ENCODE measurements at regions not wholly inside any gene's neighbourhood (a gene's known extent, or its start where the extent isn't known, plus 50 kb on each side); places are given as distances from the start of the nearest gene placed in this dataset.

DNA sequence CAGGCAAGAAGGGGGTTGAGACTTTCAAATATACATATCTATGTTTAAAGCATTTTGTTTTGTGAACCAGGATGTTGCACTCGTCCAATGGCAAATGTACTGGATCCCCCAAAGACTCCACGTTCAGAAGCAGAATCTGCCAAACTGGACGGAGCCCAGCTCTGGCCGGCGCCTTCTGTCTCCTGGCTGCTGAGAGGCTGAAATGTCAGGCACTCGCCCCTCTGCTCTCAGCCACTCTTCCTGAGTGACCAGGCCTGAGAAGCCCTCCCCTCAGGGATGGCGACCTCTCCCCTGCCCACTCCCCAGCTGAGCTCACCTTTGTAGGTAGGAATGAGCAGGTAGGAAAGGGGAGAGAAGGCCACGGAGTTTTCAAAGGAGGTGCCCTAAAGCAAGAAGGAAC, 187.5 kb upstream of the FOXF1 start:
- Histone ChIP-seq H3K36me3 (ENCODE audit: control insufficient read depth in 2 of 2, extremely low read depth in 1 of 2, insufficient read depth in 2 of 2, low read length in 2 of 2) (no peaks in the 10 kb centered on the region), H3K4me1 (ENCODE audit: control insufficient read depth, extremely low read depth, insufficient read depth, low read length) (no peaks in the 10 kb centered on the region), H3K9me1 (ENCODE audit: control insufficient read depth, extremely low read depth, insufficient read depth, low read length) (no peaks in the 10 kb centered on the region), H3K4me3 (ENCODE audit: control insufficient read depth in 2 of 3, extremely low read depth in 1 of 3, insufficient read depth in 2 of 3, low read depth in 1 of 3, low read length in 3 of 3) (no peak overlapping the region), H3K79me2 (ENCODE audit: control insufficient read depth, insufficient read depth, low read length) (no peaks in the 10 kb centered on the region), H2AFZ (ENCODE audit: control insufficient read depth, low read length) (no peak overlapping the region), H3K27ac (ENCODE audit: control insufficient read depth, insufficient read depth, low read length) (no peak overlapping the region), H3K9me3 (ENCODE audit: control insufficient read depth, low read depth, low read length) (peaks cover 2% of the 10 kb centered on the region), H4K20me1 (ENCODE audit: control insufficient read depth, extremely low read depth, insufficient read depth, low read length) (no peaks in the 10 kb centered on the region), H3K9ac (ENCODE audit: control insufficient read depth, extremely low read depth, insufficient read depth, low read length) (no peak overlapping the region), H3K4me2 (ENCODE audit: control insufficient read depth, extremely low read depth, insufficient read depth, low read depth, low read length) (no peak overlapping the region), H3K27me3 (ENCODE audit: control insufficient read depth, extremely low read depth, insufficient read depth, low read length) (no peaks in the 10 kb centered on the region)
- FAIRE-seq: no peak
- DNase-seq (ENCODE audit: low read depth, low spot score): no peak
- TF ChIP-seq EZH2 (IDR thresholded peaks at IDR 0.05; ENCODE audit: low read length): no peak
- TF ChIP-seq, protein P1, sequence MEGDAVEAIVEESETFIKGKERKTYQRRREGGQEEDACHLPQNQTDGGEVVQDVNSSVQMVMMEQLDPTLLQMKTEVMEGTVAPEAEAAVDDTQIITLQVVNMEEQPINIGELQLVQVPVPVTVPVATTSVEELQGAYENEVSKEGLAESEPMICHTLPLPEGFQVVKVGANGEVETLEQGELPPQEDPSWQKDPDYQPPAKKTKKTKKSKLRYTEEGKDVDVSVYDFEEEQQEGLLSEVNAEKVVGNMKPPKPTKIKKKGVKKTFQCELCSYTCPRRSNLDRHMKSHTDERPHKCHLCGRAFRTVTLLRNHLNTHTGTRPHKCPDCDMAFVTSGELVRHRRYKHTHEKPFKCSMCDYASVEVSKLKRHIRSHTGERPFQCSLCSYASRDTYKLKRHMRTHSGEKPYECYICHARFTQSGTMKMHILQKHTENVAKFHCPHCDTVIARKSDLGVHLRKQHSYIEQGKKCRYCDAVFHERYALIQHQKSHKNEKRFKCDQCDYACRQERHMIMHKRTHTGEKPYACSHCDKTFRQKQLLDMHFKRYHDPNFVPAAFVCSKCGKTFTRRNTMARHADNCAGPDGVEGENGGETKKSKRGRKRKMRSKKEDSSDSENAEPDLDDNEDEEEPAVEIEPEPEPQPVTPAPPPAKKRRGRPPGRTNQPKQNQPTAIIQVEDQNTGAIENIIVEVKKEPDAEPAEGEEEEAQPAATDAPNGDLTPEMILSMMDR (optimal IDR thresholded peaks at IDR 0.05 in 1 of 3, IDR thresholded peaks at IDR 0.05 in 1 of 3, conservative IDR thresholded peaks at IDR 0.05 in 1 of 3; ENCODE audit: extremely low read depth in 1 of 3, insufficient read depth in 2 of 3, low read length in 3 of 3): no peak
- dilution Hi-C loops (cut with MboI; ENCODE audit: extremely low pct_ligation_motif_present, low sequenced_read_pairs): no loop called here

DNA sequence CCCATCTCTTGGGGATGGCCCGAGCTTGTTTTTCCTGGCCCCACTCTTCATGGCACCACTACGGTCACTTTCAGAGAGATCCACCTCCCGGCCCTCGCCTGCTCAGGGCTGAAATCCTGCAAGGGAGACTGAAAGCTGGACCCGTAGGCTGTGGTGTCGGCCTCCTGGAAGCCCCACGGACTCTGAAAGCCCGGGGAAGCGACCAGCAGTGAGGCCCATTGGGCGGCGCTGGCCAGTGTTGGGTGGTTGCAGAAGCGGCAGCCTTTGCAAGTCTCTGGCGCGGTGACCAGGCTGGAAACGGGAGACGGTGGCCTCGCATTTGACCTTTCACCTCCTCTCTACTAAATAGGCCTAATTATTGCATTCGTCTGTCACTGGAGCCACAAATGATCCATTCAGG, 186.0 kb upstream of the FOXF1 start:
- TF ChIP-seq, protein P1 (optimal IDR thresholded peaks at IDR 0.05 in 1 of 3, IDR thresholded peaks at IDR 0.05 in 1 of 3, conservative IDR thresholded peaks at IDR 0.05 in 1 of 3; ENCODE audit: extremely low read depth in 1 of 3, insufficient read depth in 2 of 3, low read length in 3 of 3): no peak
- TF ChIP-seq EZH2 (IDR thresholded peaks at IDR 0.05; ENCODE audit: low read length): no peak
- no peak overlapping the region for H3K9ac ChIP-seq (ENCODE audit: control insufficient read depth, extremely low read depth, insufficient read depth, low read length)
- no peaks in the 10 kb centered on the region for H3K9me1 ChIP-seq (ENCODE audit: control insufficient read depth, extremely low read depth, insufficient read depth, low read length)
- H3K27ac ChIP-seq (ENCODE audit: control insufficient read depth, insufficient read depth, low read length): no peak overlapping the region
- H3K27me3 ChIP-seq (ENCODE audit: control insufficient read depth, extremely low read depth, insufficient read depth, low read length): no peaks in the 10 kb centered on the region
- no peaks in the 10 kb centered on the region for H3K36me3 ChIP-seq (ENCODE audit: control insufficient read depth in 2 of 2, extremely low read depth in 1 of 2, insufficient read depth in 2 of 2, low read length in 2 of 2)
- H3K4me1 ChIP-seq (ENCODE audit: control insufficient read depth, extremely low read depth, insufficient read depth, low read length): no peaks in the 10 kb centered on the region
- no peaks in the 10 kb centered on the region for H3K79me2 ChIP-seq (ENCODE audit: control insufficient read depth, insufficient read depth, low read length)
- no peaks in the 10 kb centered on the region for H4K20me1 ChIP-seq (ENCODE audit: control insufficient read depth, extremely low read depth, insufficient read depth, low read length)
- DNase-seq (ENCODE audit: low read depth, low spot score) (no peak), FAIRE-seq (no peak)
- no peak overlapping the region for H3K4me3 ChIP-seq (ENCODE audit: control insufficient read depth in 2 of 3, extremely low read depth in 1 of 3, insufficient read depth in 2 of 3, low read depth in 1 of 3, low read length in 3 of 3)
- H3K9me3 ChIP-seq (ENCODE audit: control insufficient read depth, low read depth, low read length): peaks cover 2% of the 10 kb centered on the region
- no peak overlapping the region for H3K4me2 ChIP-seq (ENCODE audit: control insufficient read depth, extremely low read depth, insufficient read depth, low read depth, low read length)
- no peak overlapping the region for H2AFZ ChIP-seq (ENCODE audit: control insufficient read depth, low read length)
- dilution Hi-C loops (cut with MboI; ENCODE audit: extremely low pct_ligation_motif_present, low sequenced_read_pairs): no loop called here

All from keratinocyte (primary cell).